ENCODE measurements at regions not wholly inside any gene's neighbourhood (a gene's known extent, or its start where the extent isn't known, plus 50 kb on each side); places are given as distances from the start of the nearest gene placed in this dataset.

- no peak for DNase-seq
Measured at GRCh38 chr10:29183301-29183945, 105.4 kb upstream of the LYZL1 start.

- no peak for DNase-seq
Measured at GRCh38 chr10:29184205-29185000, 104.5 kb upstream of the LYZL1 start.

GRCh38 chr10:29185050-29185449 lies 103.8 kb upstream of the LYZL1 start:
- DNase-seq, result no peak

GRCh38 chr10:29186221-29186620 lies 102.6 kb upstream of the LYZL1 start:
- no peak for DNase-seq

- DNase-seq, result no peak
Measured at GRCh38 chr10:29189256-29189655, 99.6 kb upstream of the LYZL1 start.

- no peak for DNase-seq
Measured at GRCh38 chr10:29191674-29192073, 97.2 kb upstream of the LYZL1 start.

GRCh38 chr10:29199339-29199738 lies 89.5 kb upstream of the LYZL1 start:
- no peak for DNase-seq

GRCh38 chr10:29199941-29200679 lies 88.8 kb upstream of the LYZL1 start:
- DNase-seq, result no peak

- no peak for DNase-seq
Measured at GRCh38 chr10:29202386-29202940, 86.4 kb upstream of the LYZL1 start.

- no peak for DNase-seq
Measured at GRCh38 chr10:29203432-29203831, 85.4 kb upstream of the LYZL1 start.

- DNase-seq, result no peak
Measured at GRCh38 chr10:29204070-29204800, 84.6 kb upstream of the LYZL1 start.

GRCh38 chr10:29205787-29206186 lies 83.1 kb upstream of the LYZL1 start:
- DNase-seq, result no peak

GRCh38 chr10:29208845-29209244 lies 80.0 kb upstream of the LYZL1 start:
- no peak for DNase-seq

- no peak for DNase-seq
Measured at GRCh38 chr10:29209830-29210229, 79.0 kb upstream of the LYZL1 start.

- no peak for DNase-seq
Measured at GRCh38 chr10:29210266-29210868, 78.5 kb upstream of the LYZL1 start.

- DNase-seq, result no peak
Measured at GRCh38 chr10:29212597-29212996, 76.3 kb upstream of the LYZL1 start.

- DNase-seq, result no peak
Measured at GRCh38 chr10:29214551-29214950, 74.3 kb upstream of the LYZL1 start.

GRCh38 chr10:29217292-29217738 lies 71.6 kb upstream of the LYZL1 start:
- no peak for DNase-seq

GRCh38 chr10:29223326-29223725 lies 65.5 kb upstream of the LYZL1 start:
- no peak for DNase-seq

- no peak for DNase-seq
Measured at GRCh38 chr10:29224631-29225030, 64.2 kb upstream of the LYZL1 start.

GRCh38 chr10:29227201-29227600 lies 61.7 kb upstream of the LYZL1 start:
- no peak for DNase-seq

- no peak for DNase-seq
Measured at GRCh38 chr10:29228562-29228961, 60.3 kb upstream of the LYZL1 start.

All from KG1 (cell line).